ENCODE measurements at regions not wholly inside any gene's neighbourhood (a gene's known extent, or its start where the extent isn't known, plus 50 kb on each side); places are given as distances from the start of the nearest gene placed in this dataset.

DNA sequence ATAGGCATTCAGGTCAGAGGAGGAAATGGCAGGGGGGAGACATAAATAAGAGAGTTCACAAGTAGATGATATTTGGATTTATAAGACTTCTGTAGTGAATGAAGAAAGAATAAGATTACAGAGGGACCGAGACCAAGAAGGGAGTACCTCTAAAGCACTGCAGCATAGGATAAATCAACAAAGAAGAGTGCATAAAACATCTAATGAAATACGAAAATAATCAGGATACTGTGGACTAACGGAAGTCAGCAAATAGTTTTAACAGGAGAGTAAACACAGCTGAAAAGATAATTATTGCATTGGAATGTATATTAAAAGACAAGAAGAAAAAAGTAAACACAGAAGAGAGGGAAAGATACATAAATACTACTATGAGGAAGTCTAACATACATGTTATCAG is 921.9 kb upstream of the PRMT6 start:
- WGBS, 2 experiments (ENCODE audit: insufficient coverage in 2 of 2), result 87% methylated on average over 2 of the region's 3 CpGs; no CpG with 5 or more reads in 1 of the 2 experiments
- H3K9me3 ChIP-seq (ENCODE audit: control insufficient read depth, low read length), result no peaks in the 10 kb centered on the region

DNA sequence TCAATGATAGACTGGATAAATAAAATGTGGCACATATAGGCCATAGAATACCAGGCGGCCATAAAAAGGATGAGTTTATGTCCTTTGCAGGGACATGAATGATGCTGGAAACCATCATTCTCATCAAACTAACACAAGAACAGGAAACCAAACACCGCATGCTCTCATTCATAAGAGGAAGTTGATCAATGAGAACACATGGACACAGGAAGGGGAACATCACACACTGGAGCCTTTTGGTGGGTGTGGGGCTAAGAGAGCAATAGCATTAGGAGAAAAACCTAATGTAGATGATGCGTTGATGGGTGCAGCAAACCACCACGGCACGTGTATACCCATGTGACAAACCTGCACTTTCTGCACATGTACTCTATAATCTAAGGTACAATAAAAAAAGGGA is 883.4 kb upstream of the PRMT6 start:
- H3K4me3 ChIP-seq (ENCODE audit: extremely low read depth, insufficient read depth, low read length, poor library complexity, severe bottlenecking), result no peak overlapping the region
- H3K27ac ChIP-seq (ENCODE audit: low read depth, low read length, severe bottlenecking), result no peak overlapping the region
- no CpG with 5 or more reads among the region's 5 CpGs for WGBS, 2 experiments (ENCODE audit: insufficient coverage in 2 of 2)
- H3K9me3 ChIP-seq (ENCODE audit: control insufficient read depth, low read length), result no peaks in the 10 kb centered on the region
- no peaks in the 10 kb centered on the region for H3K4me1 ChIP-seq (ENCODE audit: control insufficient read depth, insufficient read depth, low read length, poor library complexity, severe bottlenecking)
- H3K36me3 ChIP-seq (ENCODE audit: control insufficient read depth, insufficient read depth, low read length), result no peaks in the 10 kb centered on the region

More for the DNA sequence above, 921.9 kb upstream of the PRMT6 start:
- no peak overlapping the region for H3K4me3 ChIP-seq (ENCODE audit: extremely low read depth, insufficient read depth, low read length, poor library complexity, severe bottlenecking)
- no peaks in the 10 kb centered on the region for H3K4me1 ChIP-seq (ENCODE audit: control insufficient read depth, insufficient read depth, low read length, poor library complexity, severe bottlenecking)
- no peak overlapping the region for H3K27ac ChIP-seq (ENCODE audit: low read depth, low read length, severe bottlenecking)
- H3K36me3 ChIP-seq (ENCODE audit: control insufficient read depth, insufficient read depth, low read length), result no peaks in the 10 kb centered on the region

DNA sequence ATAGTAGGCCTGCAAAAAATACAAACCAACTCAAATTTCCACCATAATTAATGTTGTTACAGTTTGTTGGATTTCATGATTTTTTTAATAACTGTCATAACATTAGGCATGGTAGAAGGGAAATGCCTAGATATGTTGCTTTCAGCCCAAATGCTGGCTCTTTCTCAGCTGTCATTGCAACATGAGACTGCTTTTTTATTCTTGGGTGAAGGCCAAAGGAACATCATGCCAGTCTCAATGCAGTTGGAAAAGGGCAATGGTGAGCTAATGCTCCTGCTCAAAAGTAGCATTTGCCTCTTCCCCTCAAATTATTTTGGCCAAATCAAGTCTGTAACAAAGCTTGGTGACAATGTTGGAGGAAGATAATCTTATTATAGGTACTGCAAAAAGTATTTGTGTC is 877.7 kb upstream of the PRMT6 start:
- H3K4me3 ChIP-seq (ENCODE audit: extremely low read depth, insufficient read depth, low read length, poor library complexity, severe bottlenecking), result no peak overlapping the region
- no peaks in the 10 kb centered on the region for H3K4me1 ChIP-seq (ENCODE audit: control insufficient read depth, insufficient read depth, low read length, poor library complexity, severe bottlenecking)
- H3K9me3 ChIP-seq (ENCODE audit: control insufficient read depth, low read length), result no peaks in the 10 kb centered on the region
- H3K36me3 ChIP-seq (ENCODE audit: control insufficient read depth, insufficient read depth, low read length), result no peaks in the 10 kb centered on the region
- no peak overlapping the region for H3K27ac ChIP-seq (ENCODE audit: low read depth, low read length, severe bottlenecking)

DNA sequence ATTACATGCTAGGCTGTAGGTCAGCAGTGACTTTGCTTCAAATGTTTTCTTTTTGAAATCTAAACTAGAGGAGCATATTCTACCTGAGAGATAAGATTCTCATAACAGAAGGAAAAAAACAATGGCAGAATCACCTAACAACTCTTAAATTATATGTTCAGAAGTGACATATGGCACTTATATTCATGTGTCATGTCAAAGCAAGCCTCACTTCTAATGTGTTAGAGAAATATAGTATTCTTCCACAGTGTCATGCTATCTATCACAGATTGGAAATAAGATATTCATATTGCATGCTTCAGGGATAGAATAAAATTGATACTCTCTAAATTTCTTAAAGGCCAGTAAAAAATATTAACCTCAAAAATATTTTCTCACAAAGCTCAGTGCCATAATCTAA is 874.6 kb upstream of the PRMT6 start:
- H3K9me3 ChIP-seq (ENCODE audit: control insufficient read depth, low read length), result no peaks in the 10 kb centered on the region
- H3K27ac ChIP-seq (ENCODE audit: low read depth, low read length, severe bottlenecking), result no peak overlapping the region

DNA sequence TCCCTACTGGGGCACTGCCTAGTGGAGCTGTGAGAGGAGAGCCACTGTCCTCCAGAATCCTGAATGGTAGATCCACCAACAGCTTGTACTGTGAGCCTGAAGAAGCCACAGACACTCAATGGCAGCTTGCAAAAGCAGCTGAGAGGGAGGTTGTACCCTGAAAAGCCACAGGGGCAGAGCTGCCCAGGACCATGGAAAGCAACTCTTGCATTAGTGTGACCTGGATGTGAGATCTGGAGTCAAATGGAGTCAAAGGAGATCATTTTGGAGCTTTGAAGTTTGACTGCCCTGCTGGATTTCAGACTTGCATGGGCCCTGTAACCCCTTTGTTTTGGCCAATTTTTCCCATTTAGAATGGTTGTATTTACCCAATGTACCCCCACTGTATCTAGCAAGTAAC is 871.4 kb upstream of the PRMT6 start:
- Histone ChIP-seq H3K9me3 (ENCODE audit: control insufficient read depth, low read length) (no peaks in the 10 kb centered on the region), H3K4me1 (ENCODE audit: control insufficient read depth, insufficient read depth, low read length, poor library complexity, severe bottlenecking) (no peaks in the 10 kb centered on the region), H3K27ac (ENCODE audit: low read depth, low read length, severe bottlenecking) (no peak overlapping the region), H3K36me3 (ENCODE audit: control insufficient read depth, insufficient read depth, low read length) (no peaks in the 10 kb centered on the region), H3K4me3 (ENCODE audit: extremely low read depth, insufficient read depth, low read length, poor library complexity, severe bottlenecking) (no peak overlapping the region)

More for the DNA sequence above, 874.6 kb upstream of the PRMT6 start:
- no peak overlapping the region for H3K4me3 ChIP-seq (ENCODE audit: extremely low read depth, insufficient read depth, low read length, poor library complexity, severe bottlenecking)
- H3K36me3 ChIP-seq (ENCODE audit: control insufficient read depth, insufficient read depth, low read length), result no peaks in the 10 kb centered on the region
- H3K4me1 ChIP-seq (ENCODE audit: control insufficient read depth, insufficient read depth, low read length, poor library complexity, severe bottlenecking), result no peaks in the 10 kb centered on the region

DNA sequence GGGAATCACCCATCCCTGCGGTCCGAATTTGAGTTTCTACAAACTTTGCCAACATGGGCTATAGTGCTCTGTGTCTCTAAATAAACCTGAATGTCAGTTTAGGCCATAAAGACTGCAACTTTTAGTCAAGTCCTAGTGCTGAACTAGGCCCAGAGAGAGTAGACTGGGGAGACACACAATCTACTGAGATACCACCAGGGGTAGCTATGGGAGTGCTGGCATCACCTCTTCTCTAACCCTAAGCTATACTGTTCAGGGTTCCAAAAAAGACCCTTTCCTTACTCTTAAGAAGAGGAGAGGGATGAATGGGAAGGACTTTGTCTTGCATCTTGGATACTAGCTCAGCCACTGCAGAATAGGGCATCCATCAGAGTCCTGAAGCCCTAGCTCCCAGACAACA is 866.7 kb upstream of the PRMT6 start:
- Histone ChIP-seq H3K4me1 (ENCODE audit: control insufficient read depth, insufficient read depth, low read length, poor library complexity, severe bottlenecking) (no peaks in the 10 kb centered on the region), H3K4me3 (ENCODE audit: extremely low read depth, insufficient read depth, low read length, poor library complexity, severe bottlenecking) (no peak overlapping the region), H3K9me3 (ENCODE audit: control insufficient read depth, low read length) (no peaks in the 10 kb centered on the region), H3K36me3 (ENCODE audit: control insufficient read depth, insufficient read depth, low read length) (no peaks in the 10 kb centered on the region), H3K27ac (ENCODE audit: low read depth, low read length, severe bottlenecking) (no peak overlapping the region)
- 88% methylated on average over 2 of the region's 2 CpGs; no CpG with 5 or more reads in 1 of the 2 experiments for WGBS, 2 experiments (ENCODE audit: insufficient coverage in 2 of 2)

DNA sequence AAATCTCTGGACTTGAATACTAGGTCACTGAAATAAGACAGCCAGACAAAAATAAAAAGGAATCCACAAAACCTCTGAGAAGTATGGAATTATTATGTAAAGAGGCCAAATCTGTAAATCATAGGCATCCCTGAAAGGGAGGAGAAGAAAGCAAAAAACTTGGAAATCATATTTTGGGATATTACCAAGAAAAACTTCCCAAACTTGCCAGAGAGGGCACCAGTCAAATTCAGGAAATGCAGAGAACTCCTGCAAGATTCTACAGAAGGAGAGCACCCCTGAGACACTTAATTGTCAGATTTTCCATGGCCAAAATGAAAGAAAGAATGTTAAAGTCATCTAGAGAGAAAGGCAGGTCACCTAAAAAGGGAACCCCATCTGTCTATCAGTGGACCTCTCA is 862.3 kb upstream of the PRMT6 start:
- H3K36me3 ChIP-seq (ENCODE audit: control insufficient read depth, insufficient read depth, low read length), result no peaks in the 10 kb centered on the region

DNA sequence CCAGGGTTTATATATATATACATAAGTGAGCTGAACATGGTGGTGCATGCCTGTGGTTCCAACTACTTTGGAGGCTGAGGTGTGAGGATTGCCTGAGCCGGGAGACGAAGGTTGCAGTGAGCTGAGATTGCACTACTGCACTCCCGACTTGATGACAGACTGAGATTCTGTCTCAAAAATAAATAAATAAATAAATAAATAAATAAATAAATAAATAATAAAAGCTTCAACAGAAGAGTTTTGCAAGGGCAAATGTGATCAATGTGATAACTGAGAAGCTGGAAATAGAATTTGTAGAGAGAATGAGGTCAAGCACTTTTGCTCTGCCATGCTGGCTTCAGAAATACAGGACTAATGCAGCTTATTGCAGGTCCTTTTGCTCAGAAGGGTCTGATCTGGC is 855.8 kb upstream of the PRMT6 start:
- no CpG with 5 or more reads among the region's 3 CpGs for WGBS, 2 experiments (ENCODE audit: insufficient coverage in 2 of 2)
- H3K27ac ChIP-seq (ENCODE audit: low read depth, low read length, severe bottlenecking), result no peak overlapping the region
- no peaks in the 10 kb centered on the region for H3K9me3 ChIP-seq (ENCODE audit: control insufficient read depth, low read length)
- no peak overlapping the region for H3K4me3 ChIP-seq (ENCODE audit: extremely low read depth, insufficient read depth, low read length, poor library complexity, severe bottlenecking)
- H3K36me3 ChIP-seq (ENCODE audit: control insufficient read depth, insufficient read depth, low read length), result no peaks in the 10 kb centered on the region
- no peaks in the 10 kb centered on the region for H3K4me1 ChIP-seq (ENCODE audit: control insufficient read depth, insufficient read depth, low read length, poor library complexity, severe bottlenecking)

More for the DNA sequence above, 862.3 kb upstream of the PRMT6 start:
- no peak overlapping the region for H3K4me3 ChIP-seq (ENCODE audit: extremely low read depth, insufficient read depth, low read length, poor library complexity, severe bottlenecking)
- H3K27ac ChIP-seq (ENCODE audit: low read depth, low read length, severe bottlenecking), result no peak overlapping the region
- no peaks in the 10 kb centered on the region for H3K4me1 ChIP-seq (ENCODE audit: control insufficient read depth, insufficient read depth, low read length, poor library complexity, severe bottlenecking)
- H3K9me3 ChIP-seq (ENCODE audit: control insufficient read depth, low read length), result no peaks in the 10 kb centered on the region

DNA sequence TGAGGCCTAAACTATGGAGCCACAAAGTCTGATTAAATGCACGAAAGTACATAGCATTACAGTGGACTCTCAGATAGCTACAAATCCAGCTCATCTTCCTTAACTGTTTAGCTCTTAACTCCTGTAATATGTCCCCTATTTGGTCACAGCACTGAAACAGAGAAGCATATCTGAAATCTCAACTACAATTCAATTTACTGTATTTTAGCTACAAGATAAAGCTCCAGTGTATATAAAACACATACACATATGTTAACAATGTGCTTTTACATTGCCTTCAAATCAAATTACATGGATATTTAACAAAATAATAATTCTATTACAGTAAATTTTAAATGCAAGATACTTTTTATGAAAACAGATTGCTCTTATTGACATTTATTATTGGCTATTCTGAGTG is 849.3 kb upstream of the PRMT6 start:
- no peaks in the 10 kb centered on the region for H3K36me3 ChIP-seq (ENCODE audit: control insufficient read depth, insufficient read depth, low read length)
- no peaks in the 10 kb centered on the region for H3K9me3 ChIP-seq (ENCODE audit: control insufficient read depth, low read length)
- no peak overlapping the region for H3K4me3 ChIP-seq (ENCODE audit: extremely low read depth, insufficient read depth, low read length, poor library complexity, severe bottlenecking)
- WGBS, 2 experiments (ENCODE audit: insufficient coverage in 2 of 2), result 83% methylated on average over 1 of the region's 1 CpG; no CpG with 5 or more reads in 1 of the 2 experiments
- no peak overlapping the region for H3K27ac ChIP-seq (ENCODE audit: low read depth, low read length, severe bottlenecking)
- H3K4me1 ChIP-seq (ENCODE audit: control insufficient read depth, insufficient read depth, low read length, poor library complexity, severe bottlenecking), result no peaks in the 10 kb centered on the region

DNA sequence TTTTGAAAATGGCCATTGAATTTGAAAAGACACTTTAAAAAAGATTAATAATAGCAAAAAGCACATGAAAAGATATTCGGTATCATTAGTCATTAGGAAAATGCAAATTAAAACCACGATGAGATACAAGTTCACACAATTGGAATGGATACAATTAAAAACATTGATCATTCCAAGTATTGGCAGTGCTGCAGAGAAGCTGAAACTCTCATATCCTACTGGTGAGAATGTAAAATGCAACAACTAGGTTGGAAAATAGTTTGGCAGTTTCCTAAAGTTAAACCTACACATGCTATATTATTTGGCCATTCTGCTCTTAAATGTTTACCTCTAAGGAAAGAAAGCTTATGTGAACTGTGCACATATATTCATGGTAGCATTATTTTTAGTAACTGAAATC is 838.7 kb upstream of the PRMT6 start:
- Histone ChIP-seq H3K4me1 (ENCODE audit: control insufficient read depth, insufficient read depth, low read length, poor library complexity, severe bottlenecking) (no peaks in the 10 kb centered on the region), H3K4me3 (ENCODE audit: extremely low read depth, insufficient read depth, low read length, poor library complexity, severe bottlenecking) (no peak overlapping the region), H3K9me3 (ENCODE audit: control insufficient read depth, low read length) (no peaks in the 10 kb centered on the region), H3K27ac (ENCODE audit: low read depth, low read length, severe bottlenecking) (no peak overlapping the region), H3K36me3 (ENCODE audit: control insufficient read depth, insufficient read depth, low read length) (no peaks in the 10 kb centered on the region)
- WGBS, 2 experiments (ENCODE audit: insufficient coverage in 2 of 2), result 86% methylated on average over 1 of the region's 2 CpGs; no CpG with 5 or more reads in 1 of the 2 experiments

DNA sequence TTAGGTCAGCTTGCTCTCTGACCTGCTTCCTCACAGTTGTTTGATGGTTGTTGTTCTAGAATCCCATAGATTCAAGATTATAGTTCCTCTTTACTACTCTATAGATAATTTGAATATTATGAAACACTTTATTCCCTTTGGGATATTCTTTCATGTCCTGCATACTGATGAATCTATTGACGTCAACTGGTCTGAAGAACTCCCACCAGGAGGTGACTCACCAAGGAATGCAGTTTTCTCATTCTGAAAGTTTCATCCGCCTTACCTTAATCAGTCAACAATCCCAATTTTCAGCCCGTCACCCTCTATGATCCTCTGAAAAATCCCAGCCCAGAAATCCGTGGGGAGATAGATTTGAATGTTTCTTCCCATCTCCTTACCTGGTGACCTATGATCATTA is 834.1 kb upstream of the PRMT6 start:
- Histone ChIP-seq H3K4me1 (ENCODE audit: control insufficient read depth, insufficient read depth, low read length, poor library complexity, severe bottlenecking) (peaks cover 3% of the 10 kb centered on the region), H3K36me3 (ENCODE audit: control insufficient read depth, insufficient read depth, low read length) (no peaks in the 10 kb centered on the region), H3K9me3 (ENCODE audit: control insufficient read depth, low read length) (no peaks in the 10 kb centered on the region), H3K4me3 (ENCODE audit: extremely low read depth, insufficient read depth, low read length, poor library complexity, severe bottlenecking) (no peak overlapping the region), H3K27ac (ENCODE audit: low read depth, low read length, severe bottlenecking) (no peak overlapping the region)
- 60 to 80% methylated on average over 1 of the region's 4 CpGs for WGBS, 2 experiments (ENCODE audit: insufficient coverage in 2 of 2)

DNA sequence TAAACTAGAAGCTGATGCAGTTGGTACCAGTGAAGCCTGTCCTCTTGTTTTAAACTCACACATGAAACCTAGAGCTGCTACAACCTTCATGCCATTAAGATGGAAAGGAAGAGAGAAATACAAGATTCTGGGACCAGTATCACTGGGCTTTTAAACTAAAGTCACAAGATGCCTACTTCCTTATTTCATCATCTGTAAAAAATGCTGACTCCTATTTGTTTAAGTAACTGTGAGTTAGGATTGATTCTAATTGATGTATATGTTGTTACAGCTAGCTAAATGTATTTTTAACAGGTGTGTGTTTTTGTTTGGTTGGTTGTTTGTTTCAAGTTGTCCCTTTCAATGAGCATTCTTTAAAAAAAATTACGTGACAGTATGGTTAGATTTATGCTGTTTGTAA is 833.3 kb upstream of the PRMT6 start:
- H3K9me3 ChIP-seq (ENCODE audit: control insufficient read depth, low read length), result no peaks in the 10 kb centered on the region
- no peak overlapping the region for H3K4me3 ChIP-seq (ENCODE audit: extremely low read depth, insufficient read depth, low read length, poor library complexity, severe bottlenecking)
- H3K36me3 ChIP-seq (ENCODE audit: control insufficient read depth, insufficient read depth, low read length), result no peaks in the 10 kb centered on the region
- H3K27ac ChIP-seq (ENCODE audit: low read depth, low read length, severe bottlenecking), result no peak overlapping the region
- H3K4me1 ChIP-seq (ENCODE audit: control insufficient read depth, insufficient read depth, low read length, poor library complexity, severe bottlenecking), result peaks cover 3% of the 10 kb centered on the region
- no CpG with 5 or more reads among the region's 1 CpG for WGBS, 2 experiments (ENCODE audit: insufficient coverage in 2 of 2)
